ENCODE measurements at regions not wholly inside any gene's neighbourhood (a gene's known extent, or its start where the extent isn't known, plus 50 kb on each side); places are given as distances from the start of the nearest gene placed in this dataset.
"Not testable (repeated sequence)": the region's sequence is repeated elsewhere in the genome, so short reads cannot be mapped to it uniquely, and the experiment has no call there.

DNA sequence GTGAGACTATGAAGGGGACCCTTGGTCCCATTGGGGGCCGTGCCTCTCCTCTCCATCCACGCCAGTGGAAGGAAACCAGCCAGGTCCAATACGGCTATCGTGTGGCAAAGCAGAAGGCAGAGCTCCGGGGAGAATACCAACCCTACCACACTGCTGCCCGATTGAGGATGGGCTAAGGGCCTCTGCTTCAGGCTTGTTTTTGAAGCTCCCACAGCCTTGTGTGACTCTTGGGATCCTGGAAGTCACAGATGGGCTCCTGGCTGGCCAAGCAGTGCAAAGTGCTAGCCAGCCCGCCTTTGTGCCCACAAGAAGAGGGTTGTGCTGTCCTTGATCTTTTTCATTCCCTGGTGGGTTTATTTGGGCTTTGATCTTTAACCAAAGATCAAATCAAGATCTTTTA lies 70.6 kb upstream of the ID2 start:
- DNase-seq, result no peak

DNA sequence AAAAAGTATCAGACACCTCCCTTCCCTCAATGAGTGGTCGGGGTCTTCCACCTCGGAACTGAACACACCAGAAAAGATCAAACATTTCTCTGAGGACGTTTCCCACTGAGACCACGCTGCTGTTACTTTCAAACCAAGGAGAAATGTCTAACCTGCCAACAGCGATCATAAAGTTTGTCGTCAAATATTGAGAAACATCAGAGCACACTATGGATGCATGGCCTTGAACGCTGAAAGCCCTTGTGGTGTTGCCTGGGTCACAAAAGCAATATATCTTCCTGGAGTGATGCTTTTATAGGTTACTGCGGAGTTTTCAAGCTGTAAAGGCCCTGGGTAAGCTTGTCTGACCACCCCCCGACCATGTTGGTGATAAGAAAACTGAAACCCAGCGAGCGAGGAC lies 70.2 kb upstream of the ID2 start:
- no peak for DNase-seq

DNA sequence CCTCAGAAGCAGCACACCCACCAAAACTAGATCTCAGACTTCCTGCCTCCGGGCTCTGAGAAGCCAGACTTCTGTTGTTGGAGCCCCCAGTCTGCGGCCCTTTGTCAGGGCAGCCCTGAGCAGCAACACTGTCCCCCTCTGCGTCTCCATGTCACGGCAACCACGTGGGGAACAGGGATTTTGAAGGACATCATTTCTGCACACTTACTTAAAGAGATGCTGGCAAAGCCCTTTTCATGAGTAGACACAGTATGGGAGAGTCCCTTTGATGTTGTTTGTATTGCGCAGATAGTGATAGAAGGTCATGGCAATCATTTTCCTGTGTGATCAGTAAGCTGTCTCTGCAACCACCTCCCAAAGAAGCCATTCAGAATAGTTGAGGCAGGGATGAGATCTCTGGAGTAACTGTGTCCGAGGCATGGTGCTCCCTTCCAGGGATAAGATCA lies 69.1 kb upstream of the ID2 start:
- DNase-seq, result no peak

DNA sequence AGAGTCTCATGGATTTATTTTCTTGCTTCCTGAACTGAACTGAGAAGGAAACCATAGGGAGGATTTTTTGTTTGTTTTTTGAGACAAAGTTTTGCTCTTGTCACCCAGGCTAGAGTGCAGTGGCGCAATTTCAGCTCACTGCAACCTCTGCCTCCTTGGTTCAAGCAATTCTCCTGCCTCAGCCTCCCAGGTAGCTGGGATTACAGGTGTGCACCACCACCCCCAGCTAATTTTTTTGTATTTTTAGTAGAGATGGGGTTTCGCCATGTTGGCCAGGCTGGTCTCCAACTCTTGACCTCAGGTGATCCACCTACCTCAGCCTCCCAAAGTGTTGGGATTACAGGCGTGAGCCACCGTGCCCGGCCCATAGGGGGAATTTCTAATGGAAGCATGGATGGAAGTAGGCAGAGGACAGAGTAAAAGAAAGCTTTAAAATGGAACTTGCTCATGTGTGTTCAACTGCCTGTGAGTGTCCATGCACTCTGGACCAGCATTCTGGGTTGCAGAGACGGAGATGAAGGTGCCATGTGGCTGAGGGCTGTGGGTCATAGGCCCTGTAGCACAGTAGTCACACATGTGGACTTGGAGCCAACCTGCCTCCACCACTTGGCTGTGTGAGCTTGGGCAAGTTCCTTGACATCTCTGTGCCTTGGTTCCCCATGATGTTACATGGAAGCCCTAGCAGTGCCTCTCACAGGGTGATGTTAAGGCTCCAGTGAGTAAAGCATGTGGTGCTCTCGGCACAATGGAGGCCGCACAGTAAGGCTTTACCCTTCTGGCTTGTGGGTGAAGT lies 68.5 kb upstream of the ID2 start:
- not testable (repeated sequence) for DNase-seq

DNA sequence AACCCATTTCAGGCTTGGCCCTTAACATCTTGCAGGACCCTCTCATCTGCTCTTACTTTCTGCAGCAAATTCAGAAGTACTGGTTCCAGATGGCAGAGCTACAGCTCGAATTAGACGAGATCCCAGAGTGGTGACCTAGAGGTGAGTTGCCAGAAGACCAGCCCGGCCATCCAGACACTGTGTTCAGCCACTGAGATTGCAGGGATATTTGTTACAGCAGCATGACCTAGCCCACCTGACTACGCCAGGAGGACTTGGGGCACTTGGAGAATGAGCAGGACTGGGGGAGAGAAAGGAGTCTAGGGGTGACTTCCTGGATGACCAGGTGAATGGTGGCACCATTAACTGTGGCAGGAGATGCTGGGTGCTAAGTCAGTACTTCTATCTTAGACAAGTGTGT lies 67.2 kb upstream of the ID2 start:
- no peak for DNase-seq

DNA sequence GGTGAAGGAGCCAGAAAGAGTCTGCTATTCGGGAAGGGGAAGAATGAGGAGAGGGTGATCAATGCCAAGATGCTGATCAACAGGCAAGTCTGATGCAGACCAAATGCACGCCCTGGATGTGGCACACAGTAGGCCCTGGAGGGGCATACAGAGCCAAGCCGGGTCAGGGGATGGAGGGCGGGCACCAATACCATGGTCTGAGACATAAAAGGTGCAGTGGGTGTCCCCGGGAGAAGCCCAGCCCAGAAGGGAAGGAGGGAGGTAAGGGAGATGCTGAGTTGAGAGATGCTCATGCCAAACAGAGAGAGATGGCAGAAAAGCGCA lies 66.6 kb upstream of the ID2 start:
- no peak for DNase-seq

DNA sequence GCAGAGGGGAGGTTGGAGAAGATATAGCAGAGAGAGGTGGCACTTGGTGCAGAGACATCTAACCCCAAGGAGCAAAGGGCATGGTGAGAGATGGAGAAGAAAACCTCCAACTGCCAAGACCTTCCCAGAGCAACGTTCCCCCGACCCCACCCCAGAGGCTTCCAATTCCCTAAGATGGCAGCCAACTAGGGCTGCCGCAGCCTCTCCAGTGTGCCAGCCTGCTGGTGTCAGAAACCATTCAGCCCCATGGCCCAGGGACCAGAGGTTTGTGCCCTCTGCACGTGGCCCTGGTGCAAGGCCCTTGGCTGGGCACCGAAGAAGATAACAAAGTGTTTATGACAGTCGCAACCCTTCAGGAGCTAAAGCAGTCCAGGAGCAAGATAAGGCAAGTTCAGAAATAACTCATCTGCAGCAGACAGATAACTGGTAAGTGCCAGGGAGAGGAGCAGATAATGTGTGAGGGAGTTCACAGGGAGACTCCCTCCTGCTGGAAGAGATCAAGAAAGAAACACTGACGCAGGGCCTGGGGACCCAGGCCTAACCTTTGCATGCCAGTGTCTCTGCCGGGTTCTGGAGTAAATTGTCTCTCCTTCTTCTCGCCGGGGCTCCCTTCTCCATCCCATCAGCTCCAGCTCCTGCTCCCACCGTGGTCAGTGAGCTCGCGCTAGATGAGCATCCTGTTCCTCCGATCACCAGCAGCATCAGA lies 66.1 kb upstream of the ID2 start:
- DNase-seq, result no peak

DNA sequence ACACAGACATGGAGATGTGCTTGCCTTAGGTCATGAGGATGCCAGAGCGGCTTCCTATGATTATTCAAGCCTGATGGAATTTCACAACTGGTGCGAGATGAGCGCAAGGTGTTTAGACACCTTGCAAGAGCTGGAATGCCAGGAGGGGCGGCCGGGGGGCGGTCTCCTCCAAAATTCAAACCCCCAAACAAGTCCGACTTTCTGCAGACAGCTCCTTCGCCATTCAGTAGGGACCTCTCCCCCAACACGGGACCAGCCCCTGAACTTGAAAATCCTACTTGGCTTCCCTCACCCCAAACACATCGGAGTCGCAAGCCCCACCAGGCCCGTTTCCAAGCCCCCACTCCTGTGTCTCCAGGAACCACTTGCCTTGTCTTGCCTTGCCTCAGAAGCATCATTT lies 64.8 kb upstream of the ID2 start:
- no peak for DNase-seq

DNA sequence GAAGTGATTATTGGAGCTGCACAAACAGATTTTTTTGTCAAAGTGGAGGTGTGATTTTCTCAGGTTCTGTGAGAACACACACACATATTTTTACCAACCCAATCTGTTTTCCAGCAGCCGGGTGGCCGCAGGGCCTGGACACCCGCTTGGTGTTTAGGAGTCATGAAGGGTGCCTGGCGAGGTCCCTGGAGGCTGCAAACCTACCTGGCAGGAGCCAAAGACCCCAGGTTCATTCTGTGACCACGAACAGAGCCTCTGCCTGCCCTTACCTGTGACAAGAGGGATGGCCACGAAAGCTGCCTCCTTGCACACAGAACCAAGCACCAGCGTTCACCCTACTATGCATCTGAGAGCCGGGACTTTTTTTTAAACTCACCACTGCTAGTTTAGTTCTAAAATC lies 64.3 kb upstream of the ID2 start:
- no peak for DNase-seq

DNA sequence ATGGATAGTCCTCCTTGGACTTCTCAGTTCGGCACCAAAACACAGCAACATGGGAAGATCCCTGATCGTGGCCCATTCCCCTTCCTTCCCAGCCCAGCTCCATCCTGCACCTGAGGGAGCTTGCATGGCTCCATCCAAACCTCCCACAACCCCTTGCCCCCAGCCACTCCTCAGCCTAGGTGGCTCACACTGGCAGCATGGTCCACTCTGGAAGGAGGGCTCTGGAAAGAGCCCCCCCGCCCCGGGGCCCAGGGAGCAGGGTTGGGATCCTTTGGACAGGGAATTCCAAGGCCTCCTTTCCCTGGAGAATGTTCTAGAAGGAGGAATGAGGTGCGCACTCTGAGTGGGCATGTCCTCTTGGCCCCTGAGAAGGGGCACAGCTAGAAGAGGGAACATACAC lies 62.8 kb upstream of the ID2 start:
- no peak for DNase-seq

DNA sequence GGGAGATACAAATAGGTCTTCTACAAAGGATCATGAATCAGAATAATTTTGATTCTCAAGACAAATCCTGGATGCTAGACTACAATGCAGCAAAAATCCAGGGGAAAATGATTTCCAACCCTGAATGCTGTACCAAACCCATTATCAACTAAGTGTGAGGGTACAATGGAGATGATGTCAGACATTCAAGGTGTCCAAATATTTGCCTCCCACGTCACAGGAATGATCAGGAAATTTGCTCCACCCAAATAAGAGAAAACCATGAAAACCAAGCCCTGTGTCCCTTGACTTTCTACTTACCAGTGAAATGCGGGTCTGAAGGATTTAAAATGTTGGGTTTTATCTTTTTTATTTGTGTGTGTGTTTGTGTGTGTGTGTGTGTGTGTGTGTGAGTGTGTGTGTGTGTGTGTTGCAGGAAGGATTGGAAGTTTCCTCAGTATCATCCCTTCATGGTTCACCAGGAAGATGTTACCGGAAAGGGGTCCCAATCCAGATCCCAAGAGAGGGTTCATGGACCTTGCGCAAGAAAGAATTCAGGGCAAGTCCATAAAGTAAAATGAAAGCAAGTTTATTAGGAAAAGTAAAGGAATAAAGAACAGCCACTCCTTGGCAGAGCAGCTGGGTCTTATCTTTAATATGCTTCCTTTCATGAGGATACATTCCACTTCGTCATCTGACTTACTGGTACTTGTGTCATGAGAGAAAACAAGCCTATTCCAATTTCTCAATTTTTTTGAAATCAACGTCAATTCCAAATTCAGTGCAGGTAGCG lies 61.1 kb upstream of the ID2 start:
- DNase-seq, result no peak

DNA sequence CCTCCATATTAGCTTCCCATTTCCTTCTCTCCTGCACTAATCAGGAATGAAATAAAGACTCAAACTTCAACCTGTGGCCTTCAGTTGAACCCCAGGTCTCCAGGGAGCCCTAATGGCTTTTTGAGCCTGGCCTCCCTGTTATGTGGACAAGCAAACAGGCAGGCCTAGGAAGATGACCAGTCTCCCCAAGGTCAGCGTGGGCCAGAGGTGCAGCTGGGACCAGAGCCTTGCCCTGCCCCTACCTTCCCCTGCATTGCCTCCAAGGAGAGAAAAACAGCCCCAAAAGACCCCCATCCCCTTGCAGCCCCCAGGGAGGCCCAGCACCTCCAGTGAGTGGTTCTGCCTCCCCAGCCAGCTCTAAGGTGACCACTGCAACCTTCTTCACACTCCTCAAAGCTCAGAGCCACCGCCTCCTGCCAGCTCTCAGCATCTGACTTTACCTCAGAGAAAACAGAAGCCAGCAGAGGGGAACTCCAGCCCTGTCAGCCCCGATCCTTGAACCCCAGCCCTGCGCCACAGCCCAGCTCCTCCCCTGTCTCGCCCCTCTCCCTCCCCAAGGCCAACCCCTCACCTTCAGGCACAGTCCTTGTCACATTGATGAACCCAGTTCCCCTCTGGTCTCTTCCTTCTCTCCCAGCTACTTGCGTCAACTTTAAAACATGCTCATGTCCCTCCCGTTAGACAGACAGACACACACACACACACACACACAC lies 59.5 kb upstream of the ID2 start:
- no peak for DNase-seq

DNA sequence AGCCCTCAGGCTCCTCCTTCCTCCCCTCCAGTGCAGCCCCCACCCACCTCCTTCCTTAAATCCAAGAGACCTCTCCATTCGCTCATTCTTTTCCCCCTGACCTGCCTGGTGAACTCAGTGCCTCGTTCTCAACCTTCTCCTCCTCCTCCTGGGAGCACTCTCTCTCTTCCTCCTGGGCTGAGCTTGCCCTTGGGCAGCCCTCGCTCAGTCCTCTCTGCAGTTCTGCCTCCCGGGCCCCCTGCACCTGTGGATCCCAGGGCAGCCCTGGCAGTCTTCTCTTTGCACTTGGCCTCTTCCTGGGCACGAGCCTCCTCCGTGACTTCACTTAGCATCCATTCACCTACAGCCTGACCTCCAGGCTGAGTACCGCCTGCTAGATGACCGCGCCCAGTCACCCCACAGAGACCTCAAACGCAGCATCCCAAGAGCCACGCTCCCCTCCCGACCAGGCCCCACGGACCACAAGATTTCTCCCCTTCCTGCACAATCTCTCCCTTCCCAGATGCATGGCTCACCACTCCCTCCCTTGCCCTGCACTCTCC lies 58.9 kb upstream of the ID2 start:
- DNase-seq, result no peak

DNA sequence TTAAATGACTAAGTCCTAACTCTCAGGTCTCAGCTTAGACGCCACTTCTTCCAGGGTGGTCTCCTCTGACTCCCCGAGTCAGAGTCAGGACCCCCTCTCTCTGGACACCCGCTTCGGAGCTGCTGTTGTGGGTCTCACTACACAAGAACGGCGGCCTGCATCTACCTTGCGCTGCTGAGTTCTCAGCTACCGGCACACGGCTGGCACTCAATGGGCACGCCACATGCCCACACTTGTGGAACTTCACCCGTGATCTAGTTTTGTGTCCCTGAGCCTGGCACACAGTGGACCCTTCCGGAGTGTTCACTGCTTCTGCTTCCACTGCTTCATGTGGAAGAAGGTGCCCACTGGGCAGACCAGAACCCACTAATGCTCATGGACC lies 58.3 kb upstream of the ID2 start:
- DNase-seq, result no peak

DNA sequence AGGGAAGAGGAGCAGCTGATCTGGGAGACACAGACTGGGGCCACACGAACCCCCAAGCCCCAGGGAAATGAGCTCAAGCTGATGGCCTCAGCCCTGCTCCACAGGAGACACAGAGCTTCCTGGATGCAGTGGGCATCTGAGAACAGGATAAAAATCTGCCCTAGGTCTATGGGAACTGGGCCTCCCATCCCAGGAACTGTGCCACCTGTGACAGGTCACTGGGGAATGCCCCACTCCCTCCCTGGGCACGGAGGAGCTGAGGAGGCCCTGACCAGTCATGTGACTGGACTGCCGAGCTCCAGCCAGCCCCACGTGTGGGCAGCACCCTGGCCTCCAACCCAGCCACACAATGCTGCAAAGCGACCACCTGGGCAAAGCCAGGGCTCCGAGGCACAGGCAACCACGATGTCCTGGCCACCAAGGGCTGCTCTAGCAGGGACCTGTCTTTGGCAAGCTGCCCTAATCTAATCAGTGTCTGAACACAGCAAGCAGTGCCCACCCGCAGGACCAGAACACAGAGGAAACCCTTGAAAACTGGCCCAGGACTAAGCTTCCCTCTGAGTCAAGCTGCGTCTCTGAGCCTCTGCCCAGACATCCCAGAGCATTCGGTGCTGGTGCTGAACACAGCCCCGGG lies 57.8 kb upstream of the ID2 start:
- no peak for DNase-seq

DNA sequence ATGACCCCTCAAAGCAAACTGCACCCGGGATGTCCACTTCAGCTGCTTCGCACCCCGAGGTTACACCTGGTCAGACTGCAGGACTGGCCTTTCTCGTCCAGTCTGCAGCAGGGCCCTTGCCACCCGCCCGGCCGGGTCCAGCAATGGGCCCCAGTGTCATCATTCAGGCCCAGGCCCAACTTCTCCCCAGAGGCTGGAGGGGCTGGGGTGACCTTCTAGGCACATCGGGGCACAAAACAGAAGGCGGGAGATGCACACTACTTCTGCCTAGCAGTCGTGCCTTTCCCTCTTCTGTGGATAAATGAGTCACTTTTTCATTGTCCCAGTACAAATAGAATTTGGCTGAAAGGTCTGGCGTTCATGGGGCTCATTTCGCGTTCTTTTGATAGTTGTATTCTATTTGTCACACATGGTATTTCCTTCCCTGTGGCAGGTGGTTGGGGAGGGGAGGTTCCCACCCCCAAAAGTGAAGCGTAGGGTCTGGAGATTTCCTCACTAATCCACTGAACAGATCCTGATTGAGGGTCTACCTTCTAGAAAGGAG lies 56.9 kb upstream of the ID2 start:
- DNase-seq, result no peak

DNA sequence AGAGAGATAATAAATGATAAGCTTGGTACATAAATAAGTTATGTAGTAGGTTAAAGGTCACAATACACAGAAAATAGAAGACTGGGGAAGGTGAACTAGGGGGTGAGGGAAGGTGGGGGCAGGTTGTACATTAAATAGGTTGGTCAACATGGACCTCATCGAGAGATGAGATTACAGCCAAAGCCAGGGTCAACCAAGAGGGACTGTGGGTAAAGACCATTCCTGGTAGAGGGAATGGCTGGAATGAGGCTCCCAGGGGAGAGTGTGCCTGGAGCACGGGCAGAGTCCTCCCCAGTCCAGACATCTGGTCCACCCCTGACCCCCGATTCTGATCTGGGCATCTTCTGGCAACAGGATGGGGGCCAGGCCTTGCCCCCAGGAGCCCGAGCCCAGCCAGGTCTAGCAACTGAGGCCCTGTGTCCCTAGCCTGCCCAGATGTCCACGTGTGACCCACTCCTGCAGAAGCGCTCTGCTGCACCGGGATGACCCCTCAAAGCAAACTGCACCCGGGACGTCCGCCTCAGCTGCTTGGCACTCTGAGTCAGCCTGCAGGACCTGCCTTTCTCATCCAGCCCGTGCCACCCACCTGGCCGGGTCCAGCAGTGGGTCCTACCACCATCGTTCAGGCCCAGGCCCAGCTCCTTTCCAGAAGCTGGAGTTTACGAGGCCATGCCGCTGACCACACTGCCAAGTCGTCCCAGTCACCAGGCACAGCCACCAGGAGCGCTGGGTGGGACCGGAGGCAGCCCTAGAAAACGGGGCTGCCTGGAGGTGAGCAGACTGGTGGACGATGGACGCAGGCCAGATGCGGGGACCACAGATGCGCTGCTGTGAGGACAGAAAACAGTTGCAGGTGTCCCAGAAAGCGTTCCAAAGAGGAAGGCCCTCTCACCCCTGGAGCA lies 56.2 kb upstream of the ID2 start:
- DNase-seq, result no peak

DNA sequence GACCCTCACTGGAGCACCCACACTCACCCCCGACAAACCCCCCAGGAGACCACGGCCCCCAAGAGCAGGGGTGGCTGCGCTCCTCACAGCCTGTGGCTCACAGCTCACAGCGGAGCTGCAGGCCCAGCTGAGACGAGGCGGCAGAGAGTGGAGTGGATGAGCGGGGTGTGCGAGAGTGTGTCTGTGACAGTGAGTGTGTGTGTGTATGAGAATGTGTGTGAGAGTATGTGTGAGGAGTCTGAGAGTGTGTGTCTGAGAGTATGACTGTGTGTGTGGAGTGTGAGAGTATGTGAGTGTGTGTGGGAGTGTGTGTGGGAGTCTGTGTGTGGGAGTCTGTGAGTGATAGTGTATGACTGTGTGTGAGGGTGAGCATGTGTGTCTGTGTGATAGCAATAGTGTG lies 55.3 kb upstream of the ID2 start:
- DNase-seq, result no peak

DNA sequence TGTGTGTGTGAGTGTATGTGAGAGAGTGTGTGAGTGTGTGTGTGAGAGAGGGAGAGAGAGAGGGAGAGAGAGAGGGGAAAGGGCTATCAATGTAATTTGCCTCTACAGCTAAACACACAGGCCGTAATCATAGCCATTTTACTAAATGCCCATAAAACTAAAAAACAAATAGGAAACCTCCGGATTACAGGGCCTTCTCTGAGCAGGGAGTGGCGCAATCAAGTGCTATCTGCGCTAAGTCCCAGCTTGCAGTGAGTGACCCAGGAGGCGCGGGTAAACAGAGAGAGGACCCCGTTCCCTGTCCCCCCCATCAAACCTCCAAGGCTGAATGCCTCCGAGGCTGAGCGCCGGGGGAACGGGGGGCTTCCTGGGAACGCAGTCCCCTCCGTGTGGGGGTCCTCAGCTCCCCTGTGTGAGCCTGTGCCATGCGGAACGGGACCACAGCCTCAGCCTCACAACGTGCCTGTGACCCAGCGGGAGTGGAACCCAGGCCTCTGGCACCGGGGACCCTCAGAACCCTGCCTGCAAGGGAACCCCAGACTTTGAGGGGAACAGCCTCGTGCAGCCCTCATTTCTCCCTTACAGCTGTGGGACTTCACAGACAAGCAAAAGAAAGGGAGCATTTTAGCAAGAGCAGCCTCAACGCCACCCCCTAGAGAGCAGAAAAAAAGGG lies 54.7 kb upstream of the ID2 start:
- no peak for DNase-seq

DNA sequence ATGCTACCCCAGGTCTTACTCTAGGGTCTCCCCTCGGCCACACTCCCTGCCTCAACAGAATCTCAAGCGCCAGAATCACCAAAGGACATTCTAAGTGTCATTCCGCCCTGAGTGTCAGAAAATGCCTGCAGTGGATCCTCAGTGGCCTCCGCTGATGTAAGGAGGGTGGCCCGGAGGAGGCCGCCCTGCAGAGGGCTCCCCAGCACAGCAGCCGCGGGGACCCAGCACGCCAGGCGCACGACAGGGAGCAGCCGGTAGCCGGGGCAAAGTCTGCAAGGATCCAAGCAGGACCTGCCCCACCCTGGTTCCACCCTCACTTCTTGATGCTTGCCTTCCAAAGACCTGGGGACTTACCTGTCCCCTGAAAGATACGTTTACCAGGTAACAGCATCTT lies 54.2 kb upstream of the ID2 start:
- no peak for DNase-seq

Measured in CD4-positive, alpha-beta T cell treated with Interferon gamma for 1 hour (primary cell).